ENCODE measurements at regions not wholly inside any gene's neighbourhood (a gene's known extent, or its start where the extent isn't known, plus 50 kb on each side); places are given as distances from the start of the nearest gene placed in this dataset.

GRCh38 chr5:11973469-11973868 lies 69.2 kb upstream of the CTNND2 start:
- TF ChIP-seq BRCA1 (IDR thresholded peaks at IDR 0.05; ENCODE audit: low read depth, low read length) (no peak), MAX (IDR thresholded peaks at IDR 0.05) (no peak), SP1 (IDR thresholded peaks at IDR 0.05; ENCODE audit: low read depth, low read length) (no peak), YY1 (IDR thresholded peaks at IDR 0.05; ENCODE audit: low read depth, low read length) (no peak)
- TF ChIP-seq, protein P1, sequence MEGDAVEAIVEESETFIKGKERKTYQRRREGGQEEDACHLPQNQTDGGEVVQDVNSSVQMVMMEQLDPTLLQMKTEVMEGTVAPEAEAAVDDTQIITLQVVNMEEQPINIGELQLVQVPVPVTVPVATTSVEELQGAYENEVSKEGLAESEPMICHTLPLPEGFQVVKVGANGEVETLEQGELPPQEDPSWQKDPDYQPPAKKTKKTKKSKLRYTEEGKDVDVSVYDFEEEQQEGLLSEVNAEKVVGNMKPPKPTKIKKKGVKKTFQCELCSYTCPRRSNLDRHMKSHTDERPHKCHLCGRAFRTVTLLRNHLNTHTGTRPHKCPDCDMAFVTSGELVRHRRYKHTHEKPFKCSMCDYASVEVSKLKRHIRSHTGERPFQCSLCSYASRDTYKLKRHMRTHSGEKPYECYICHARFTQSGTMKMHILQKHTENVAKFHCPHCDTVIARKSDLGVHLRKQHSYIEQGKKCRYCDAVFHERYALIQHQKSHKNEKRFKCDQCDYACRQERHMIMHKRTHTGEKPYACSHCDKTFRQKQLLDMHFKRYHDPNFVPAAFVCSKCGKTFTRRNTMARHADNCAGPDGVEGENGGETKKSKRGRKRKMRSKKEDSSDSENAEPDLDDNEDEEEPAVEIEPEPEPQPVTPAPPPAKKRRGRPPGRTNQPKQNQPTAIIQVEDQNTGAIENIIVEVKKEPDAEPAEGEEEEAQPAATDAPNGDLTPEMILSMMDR (IDR thresholded peaks at IDR 0.05; ENCODE audit: control extremely low read depth in 1 of 3, insufficient read depth in 1 of 3, low read depth in 1 of 3, low read length in 3 of 3): no peak
- TF ChIP-seq, protein P2, sequence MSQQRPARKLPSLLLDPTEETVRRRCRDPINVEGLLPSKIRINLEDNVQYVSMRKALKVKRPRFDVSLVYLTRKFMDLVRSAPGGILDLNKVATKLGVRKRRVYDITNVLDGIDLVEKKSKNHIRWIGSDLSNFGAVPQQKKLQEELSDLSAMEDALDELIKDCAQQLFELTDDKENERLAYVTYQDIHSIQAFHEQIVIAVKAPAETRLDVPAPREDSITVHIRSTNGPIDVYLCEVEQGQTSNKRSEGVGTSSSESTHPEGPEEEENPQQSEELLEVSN (IDR thresholded peaks at IDR 0.05): no peak

Measured in H1 (cell line).